ENCODE measurements at regions not wholly inside any gene's neighbourhood (a gene's known extent, or its start where the extent isn't known, plus 50 kb on each side); places are given as distances from the start of the nearest gene placed in this dataset.
"Not testable (repeated sequence)": the region's sequence is repeated elsewhere in the genome, so short reads cannot be mapped to it uniquely, and the experiment has no call there.

DNA sequence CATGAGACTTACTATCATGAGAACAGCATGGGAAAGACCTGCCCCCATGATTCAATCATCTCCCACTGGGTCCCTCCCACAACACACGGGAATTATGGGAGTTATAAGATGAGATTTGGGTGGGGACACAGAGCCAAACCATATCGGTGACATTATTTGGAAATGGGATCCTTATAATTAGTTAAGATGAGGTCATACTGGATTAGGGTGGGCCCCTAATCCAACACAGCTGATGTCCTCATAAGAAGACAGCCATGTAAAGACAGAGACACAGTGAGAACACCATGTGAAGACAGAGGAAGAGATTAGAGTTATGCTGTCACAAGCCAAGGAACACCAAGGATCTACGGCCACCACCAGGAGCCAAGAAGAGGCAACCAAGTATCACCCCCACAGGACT, 161.7 kb downstream of the SPTSSA start:
- DNase-seq (ENCODE audit: low read depth), result no peak

DNA sequence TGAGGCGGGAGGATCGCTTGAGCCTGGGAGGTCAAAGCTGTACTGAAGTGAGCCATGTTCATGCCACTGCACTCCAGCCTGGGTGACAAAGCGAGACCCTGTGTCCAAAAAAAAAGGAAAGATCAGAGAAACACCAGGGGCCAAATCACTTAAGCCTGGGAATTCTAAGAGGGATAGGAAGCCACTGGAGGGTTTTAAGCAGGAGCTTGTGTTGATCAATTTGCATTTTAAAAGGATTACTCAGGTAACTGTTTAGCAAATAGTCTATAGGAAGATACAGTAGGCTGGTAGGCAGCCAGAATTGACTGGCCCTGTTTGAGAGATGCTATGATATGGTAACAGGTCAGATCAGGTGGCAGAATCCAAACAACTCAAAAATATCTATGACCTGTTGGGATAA, 162.7 kb downstream of the SPTSSA start:
- no peak for DNase-seq (ENCODE audit: low read depth)

DNA sequence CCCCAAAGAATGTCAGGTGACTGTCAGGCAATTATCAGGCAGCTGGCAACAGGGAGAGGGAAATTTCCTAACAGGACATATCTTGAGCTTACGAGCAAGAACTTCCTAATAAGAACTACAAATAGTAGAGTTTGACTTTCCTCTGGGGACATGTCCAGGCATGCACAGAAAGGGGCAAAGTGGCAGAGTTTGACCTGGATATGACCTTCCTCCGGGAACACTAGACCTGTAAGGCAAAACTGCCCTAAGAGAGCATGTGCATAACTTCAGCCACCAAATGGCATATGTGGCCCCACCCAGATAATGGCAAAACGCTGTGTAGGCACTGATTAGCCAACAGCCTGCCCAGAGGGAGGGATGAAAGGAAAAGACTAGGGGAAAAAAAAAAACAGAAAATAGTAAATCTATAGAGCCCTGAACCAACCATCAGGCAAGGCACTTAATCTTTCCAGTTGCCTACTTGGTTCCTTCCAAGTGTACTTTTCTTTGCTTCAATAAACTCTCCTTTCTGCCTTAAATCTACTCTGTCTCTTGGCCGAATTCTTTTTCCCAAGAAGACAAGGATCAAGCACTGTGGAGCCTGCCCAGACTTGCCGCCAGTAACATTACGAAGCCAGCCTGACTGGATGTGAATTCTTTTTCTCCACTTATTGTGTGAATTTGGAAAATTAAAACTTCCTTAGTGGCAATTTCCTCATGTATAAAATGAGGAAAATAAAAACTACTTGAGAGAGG, 164.1 kb downstream of the SPTSSA start:
- no peak for DNase-seq (ENCODE audit: low read depth)

DNA sequence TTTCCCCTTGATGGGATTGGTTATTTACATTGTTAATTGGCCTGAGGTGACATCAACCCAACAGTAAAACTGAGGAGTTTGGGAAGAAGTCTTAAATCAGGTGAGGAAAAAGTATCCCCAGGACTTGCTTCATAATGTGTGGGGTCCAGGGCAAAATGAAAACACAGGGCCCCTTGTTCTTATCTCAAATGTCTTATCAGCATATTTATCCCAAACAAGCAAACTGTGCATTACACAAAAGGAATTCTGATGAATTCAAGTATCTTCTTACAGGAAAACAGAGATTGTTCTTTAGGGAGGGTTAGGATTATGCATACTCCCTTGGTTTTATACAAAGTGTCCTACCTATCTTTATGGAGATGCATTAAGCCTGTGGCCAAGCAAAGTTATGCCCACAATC, 178.4 kb downstream of the SPTSSA start:
- DNase-seq (ENCODE audit: low read depth), result no peak

DNA sequence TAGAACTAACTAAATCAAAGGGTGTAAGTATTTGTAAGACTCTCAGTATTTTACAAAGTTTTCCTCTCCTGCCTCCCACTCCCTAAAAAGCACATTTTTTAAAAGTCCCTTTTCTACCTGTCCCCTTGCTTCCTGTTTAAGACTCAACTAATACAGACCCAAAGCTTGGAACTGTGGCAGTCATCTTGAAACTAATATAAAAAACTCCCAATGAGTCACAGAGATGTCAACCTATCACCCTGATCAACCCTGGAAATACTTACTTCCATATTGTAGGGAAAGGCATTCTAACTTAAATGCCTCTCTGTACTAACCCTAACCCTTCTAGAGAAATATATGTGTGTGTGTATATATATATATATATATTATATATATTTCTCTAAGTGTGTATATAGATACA, 184.8 kb downstream of the SPTSSA start:
- no peak for DNase-seq (ENCODE audit: low read depth)

DNA sequence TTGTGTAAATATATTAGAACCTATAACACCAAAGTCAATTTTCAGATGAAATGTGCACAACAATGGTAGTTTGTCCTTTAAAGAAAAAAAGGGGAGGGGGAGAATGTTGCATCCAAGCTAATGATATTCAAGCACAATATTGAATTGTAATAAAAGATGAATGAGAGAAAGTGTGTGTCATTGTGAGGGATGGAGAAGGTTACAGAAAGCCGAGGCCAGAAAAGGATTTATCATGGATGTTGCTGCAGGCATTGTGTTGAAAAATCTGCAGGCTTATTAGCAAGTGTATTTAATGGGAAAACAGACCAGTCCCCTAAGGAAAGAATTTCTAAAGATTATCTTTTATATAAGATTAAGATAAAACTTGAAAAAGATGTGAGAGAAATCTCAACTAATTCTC, 186.5 kb downstream of the SPTSSA start:
- DNase-seq (ENCODE audit: low read depth), result no peak

DNA sequence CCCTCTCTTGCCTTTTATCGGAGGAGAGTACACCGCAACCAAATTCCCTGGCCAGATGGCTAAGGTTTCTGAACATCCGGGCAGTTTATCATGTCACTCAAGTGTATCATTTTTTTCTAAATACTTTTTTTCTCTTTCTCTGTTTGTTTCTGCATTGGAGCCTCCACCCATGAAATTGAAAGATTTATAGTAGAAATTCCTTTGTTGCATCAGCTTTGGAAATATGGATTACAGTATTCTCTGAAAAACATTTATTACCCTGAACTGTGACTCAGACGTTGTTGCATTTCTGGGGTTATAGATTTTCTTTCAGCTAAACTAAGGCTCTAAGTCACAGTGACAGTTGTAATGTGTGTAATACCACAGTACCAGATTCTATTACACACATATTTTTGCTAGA, 187.0 kb downstream of the SPTSSA start:
- no peak for DNase-seq (ENCODE audit: low read depth)

DNA sequence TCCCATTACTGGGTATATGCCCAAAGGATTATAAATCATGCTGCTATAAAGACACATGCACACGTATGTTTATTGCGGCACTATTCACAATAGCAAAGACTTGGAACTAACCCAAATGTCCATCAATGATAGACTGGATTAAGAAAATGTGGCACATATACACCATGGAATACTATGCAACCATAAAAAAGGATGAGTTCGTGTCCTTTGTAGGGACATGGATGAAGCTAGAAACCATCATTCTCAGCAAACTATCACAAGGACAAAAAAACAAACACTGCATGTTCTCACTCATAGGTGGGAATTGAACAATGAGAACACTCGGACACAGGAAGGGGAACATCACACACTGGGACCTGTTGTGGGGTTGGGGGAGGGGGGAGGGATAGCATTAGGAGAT, 188.3 kb downstream of the SPTSSA start:
- DNase-seq (ENCODE audit: low read depth), result not testable (repeated sequence)

DNA sequence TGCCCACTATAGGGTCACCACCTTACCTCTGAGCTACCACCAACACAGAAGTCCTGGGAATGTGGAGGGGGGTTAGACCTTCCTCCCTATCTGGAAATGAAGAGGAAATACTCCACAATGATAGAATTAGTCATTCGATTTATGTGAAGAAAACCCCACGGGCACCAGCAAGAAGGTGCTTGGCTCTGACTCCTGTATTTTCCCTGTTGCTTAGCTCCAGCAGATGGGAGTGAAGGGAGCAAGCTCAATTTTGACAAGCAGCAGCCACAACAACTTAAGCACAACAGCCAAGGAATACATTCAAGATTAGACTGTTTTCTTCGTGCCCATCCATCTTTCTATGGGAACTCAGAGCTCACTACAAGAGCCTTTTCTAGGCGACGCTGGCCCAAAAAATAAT, 191.7 kb downstream of the SPTSSA start:
- DNase-seq (ENCODE audit: low read depth), result no peak

DNA sequence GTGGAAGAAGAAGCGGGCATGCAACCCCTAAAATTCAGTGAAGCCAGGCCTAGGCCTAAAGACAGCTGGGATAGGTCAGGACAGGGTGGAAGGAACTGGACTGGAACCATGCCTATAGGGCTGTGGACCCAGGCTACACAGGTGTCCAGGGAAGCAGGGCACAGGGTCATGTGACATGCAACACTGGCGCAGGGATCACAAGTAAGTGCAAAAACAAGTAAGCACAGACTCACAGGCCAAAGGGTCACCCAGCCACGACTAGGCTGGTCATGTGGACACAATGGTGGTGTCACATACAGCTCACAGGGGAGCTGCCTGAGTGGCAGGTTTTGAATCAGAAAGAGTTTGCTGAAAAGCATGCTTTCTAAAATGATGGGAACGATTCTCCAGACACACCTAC, 195.7 kb downstream of the SPTSSA start:
- DNase-seq (ENCODE audit: low read depth), result no peak

DNA sequence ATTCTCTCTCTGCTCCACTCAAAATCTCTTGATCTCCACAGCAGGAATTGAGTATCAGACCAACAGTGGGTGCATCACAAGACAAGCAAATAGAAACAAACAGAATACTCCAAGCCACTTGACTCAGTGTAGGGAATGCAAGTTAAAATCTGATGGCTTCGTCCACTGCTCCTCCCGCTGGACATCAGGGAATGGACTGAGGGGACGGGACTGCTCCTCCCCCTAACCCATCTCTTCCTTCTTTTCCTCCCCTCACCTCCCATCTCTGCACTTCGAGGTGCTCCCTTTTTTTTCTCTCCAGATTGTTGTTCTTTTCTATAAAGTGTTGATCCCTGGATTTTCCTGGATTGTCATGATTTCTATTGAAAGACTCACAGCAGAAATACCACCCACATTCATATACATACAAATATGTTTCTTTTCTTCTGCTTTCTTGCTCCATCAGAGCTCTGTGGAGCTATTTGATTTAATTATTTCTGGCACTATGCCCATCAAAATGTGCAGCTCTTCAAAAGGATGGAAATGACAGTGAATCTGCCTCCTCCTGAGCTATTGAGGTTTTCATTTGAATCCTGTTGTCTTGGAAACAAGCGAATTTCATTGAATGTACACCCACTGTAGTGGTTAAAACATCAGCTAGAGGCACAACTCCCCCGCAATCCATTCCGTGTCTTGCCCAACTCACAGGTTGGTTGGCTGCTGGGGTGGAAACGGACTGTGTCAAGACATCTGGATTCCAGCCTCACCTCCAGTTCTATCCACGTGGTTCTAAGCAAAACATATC, 199.7 kb downstream of the SPTSSA start:
- DNase-seq (ENCODE audit: low read depth), result no peak

DNA sequence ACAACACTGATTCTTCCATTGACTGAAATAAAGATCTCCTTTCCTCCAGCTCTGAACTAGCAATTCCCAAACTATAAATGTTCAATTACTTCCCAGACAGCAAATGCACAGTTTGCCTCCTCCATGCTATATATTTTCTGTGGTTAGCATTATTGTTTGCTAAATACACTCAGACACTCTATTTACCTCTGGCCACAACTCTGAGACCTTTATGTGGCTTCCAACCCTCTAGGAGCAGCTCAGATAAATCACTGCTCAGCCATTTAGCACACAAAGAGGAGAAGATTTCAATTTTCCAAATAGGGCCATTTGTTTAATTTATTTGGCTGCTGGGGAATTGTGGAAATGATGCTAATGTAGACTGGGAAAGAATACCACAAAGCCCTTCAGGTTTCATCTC, 202.0 kb downstream of the SPTSSA start:
- DNase-seq (ENCODE audit: low read depth), result no peak

DNA sequence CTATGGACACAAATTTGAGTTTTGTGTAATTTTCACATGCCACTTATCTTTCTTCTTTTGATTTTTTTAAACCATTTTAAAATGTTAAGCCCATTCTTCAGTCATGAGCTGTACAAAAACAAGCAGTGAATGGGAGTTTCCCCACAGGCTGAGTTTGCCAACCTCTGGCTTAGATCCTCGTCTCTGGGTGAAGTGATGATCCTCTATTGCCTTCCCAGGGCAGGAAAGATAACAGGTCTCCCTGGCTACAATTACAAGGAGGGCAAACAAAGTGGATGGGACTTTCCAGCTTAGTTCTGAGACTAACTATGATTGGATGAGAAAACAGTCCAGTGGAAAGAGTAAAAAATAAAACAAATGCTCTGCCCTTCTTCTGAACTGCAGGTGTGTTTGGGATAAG, 203.7 kb downstream of the SPTSSA start:
- DNase-seq (ENCODE audit: low read depth), result no peak

DNA sequence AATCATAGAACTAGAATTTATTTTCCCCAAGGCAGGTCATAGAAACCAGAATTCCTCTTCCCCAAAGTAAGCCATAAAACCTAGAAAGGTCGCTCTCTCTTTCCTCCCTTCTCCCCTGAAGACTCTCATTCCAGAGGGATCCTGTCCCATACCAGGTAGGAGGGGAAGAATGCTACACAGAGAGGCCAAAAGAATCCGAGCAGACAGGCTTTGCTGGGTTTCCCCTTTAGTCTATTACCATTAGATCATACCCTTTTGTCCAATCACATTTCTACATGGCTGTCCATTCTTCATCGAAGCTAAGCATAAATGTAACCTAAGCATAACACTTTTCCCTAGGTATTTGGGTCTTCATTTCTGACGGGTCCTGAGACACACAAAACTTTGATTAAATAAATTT, 204.5 kb downstream of the SPTSSA start:
- DNase-seq (ENCODE audit: low read depth), result no peak

DNA sequence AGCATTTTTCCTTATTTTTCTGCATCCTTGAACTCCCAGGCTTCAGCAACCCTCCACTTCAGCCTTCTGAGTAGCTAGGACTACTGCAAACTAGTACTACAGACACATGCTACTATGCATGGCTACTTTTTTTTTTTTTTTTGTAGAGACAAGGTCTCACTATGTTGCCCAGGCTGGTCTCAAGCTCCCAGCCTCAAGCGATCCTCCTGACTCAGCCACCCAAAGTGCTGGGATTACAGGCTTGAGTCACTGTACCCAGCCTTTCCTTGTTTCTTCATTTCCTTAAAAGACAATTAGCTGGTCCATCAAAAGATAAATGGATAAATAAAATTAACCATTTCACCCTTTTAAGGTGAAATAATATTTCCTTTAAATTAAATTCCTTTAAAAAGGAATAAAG, 205.8 kb downstream of the SPTSSA start:
- no peak for DNase-seq (ENCODE audit: low read depth)

DNA sequence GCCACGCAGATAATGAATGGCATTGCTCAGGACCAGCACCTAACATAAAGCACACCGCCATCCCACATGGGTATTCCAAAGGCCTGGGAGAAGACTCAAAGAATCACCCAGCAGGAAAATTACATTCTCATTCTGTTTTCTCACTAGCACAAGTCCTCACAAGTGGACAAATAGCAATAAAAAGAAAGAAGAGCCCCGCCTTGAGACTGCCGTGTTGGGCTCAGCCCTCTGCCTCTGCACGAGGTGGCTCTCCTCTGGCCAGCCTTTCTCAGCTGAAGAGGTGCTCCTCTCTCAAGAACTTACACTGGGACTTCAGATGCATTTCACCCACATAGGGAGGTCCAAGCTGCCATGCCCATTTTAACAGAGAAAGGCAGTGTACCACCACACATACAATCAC, 207.5 kb downstream of the SPTSSA start:
- no peak for DNase-seq (ENCODE audit: low read depth)

DNA sequence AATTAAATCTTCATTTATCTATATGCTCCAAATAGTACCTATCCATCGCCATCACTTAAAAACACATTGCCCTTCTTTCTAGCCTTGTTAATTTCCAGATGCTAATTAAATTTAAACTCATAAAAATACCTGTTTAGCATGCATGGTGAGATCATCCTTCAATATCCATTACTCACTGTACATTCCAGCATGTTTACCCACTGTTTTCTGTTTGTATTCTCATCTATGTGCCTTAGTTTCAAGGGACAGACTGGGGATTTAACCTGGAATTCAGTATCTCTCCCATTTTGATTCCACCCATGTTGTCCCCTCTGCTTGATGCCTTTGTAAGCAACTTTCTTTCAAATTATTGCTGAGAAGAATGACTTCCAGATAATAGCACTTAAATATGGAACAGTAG, 208.0 kb downstream of the SPTSSA start:
- DNase-seq (ENCODE audit: low read depth), result no peak

DNA sequence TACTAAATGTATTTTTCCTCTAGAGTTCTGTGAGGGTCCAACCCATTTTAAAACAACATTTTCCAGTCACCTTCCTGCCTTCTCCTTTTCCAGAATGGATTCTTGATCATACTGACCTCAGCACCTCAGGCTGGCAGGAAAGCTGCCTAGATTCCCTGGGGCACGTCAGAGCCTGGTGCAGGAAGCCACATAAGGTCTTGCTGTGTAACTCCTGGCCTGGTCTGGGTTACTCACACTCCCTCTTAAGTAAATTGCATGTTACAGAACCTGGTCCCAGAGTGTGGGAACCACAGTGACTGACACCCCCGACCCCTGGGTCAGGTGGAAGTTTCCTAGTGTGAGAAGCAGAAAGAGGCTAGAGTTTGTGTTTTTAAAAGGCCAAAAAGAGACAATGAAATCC, 209.8 kb downstream of the SPTSSA start:
- no peak for DNase-seq (ENCODE audit: low read depth)

DNA sequence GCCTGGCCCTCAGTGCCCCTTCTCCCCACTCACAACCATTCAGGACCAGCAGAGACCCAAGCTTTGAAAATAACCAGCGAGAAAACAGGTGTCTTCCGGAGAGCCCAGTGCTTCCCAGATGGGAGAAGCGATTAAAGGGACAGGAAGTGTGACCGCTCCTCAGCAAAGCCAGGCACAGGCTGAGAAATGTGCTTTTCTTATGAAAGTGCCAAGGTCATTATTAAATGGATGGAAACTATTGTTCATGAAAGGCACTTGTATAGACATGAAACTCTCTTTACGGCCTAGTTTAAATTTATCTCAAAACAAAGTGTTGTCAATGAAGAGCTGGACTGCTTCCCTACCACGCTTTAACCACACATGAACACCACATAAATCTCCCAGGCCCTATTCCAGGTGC, 210.4 kb downstream of the SPTSSA start:
- DNase-seq (ENCODE audit: low read depth), result no peak

DNA sequence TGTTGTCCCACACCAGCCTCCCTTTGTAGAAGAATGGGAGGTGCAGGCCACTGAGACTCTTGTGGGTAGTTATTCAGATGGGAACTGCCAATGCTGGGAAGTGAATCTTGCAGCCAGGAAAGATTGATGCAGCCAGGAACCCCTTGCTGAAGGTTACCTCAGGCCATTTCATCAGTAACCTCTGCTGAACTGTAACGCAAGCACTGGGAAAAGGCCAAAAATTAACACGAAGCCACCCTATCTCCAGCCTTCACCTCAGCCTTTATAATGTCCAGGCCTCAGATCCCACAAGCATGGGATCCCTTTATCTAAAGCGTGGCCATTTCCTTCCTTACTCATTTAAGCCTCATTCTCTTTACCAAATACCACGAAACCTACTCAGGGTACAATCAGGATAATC, 211.1 kb downstream of the SPTSSA start:
- DNase-seq (ENCODE audit: low read depth), result no peak

DNA sequence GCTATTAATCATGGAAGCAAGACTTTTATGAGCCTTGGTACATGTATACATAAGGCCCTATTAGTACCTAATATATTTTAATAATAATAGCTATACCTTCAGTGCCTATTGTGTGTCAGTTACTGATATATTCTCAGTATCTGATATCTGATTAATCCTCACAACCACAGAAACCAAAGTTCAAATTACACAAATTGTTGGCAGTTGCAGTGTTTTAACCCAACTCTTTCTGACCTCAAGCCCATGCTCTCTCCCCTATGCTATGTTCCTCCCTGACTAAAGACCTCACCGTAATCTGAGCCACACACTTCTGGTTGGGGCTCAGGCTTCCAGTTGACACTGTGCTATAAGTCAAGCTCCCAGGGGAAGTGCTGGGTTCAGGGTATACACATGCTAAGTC, 214.4 kb downstream of the SPTSSA start:
- DNase-seq (ENCODE audit: low read depth), result no peak

DNA sequence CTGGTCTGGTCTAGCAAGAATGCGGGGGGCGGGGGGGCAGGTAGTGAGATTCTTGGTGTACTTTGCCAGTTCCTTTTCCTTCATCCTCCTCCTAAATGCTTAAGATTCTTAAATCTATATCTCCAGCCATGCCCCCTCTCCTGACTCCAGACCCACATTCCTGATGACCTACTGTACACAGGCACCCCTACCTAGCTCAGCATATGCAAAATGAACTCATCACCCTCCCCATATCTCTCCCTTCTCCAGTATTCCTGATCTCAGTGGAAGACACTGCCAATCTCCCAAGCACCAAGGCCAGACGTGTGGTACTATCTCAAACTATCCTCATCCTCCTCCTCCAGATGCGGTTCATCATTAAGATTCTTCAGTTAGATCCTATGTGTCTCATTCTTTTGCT, 215.8 kb downstream of the SPTSSA start:
- DNase-seq (ENCODE audit: low read depth), result no peak

DNA sequence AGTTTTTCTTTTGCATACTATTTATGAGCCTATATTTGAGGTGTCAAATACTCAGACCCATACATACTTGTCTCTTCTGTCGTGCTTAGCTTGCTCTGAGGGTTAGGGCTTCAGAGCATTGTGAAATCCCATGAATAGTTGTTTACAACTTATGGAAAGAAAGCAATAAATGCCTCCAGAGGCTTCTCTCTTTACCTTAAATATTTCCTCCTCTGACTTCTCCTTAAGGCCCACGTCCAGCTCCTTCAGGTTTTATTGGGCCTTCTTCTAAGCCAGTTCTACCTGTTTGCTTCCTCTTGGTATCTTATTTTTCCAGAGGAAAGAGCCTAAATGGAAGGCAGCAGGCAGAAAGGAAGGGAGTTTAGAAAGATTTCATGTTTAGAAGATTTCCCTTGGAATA, 218.6 kb downstream of the SPTSSA start:
- DNase-seq (ENCODE audit: low read depth), result no peak

DNA sequence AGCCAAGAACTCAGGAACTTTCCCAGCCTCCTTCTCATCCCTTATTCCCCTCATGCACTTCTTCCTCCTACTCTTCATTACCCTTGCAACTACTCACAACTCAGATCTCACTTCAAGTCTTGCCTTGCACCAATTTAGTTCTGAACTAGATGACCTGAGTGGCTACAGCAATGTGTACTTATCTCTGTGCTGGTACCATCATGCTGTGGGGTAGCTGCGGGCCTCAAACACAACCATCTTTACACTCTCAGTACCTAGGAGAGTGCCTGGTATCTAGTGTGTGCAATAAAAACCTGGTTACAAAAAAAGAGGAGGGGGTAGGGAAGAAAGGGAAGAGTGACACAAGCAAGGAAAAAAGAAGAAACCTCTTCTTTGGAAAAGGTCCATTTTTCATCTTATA, 219.0 kb downstream of the SPTSSA start:
- DNase-seq (ENCODE audit: low read depth), result no peak
